AG08395 (cell line): ENCODE measurements at regions not wholly inside any gene's neighbourhood (a gene's known extent, or its start where the extent isn't known, plus 50 kb on each side); places are given as distances from the start of the nearest gene placed in this dataset.

ENCODE experiments used
- DNase-seq: peaks from one replicate; pipeline ENCODE4 v3.0.0; 2012; ENCODE audit warnings: mixed read lengths, low spot score

DNA sequence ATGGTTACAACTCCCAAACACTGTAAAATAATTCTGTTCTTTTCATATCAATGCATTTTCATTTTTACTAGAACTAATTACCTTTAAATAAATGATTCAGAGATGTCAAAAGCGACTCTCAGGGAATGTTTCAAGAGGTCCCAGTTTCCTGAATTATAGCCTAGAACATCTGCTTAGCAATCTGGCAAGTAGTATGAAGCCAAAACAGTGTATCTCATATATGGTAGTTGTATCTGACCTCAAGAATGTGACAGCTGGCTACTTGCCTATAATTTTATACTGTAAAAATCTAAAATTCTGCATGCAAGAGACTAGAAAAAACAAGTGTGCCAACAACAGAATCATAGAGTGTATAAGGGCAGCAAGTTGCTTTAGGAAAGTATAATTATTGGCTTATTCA is 187.7 kb upstream of the POU5F2 start:
- DNase-seq: no peak

DNA sequence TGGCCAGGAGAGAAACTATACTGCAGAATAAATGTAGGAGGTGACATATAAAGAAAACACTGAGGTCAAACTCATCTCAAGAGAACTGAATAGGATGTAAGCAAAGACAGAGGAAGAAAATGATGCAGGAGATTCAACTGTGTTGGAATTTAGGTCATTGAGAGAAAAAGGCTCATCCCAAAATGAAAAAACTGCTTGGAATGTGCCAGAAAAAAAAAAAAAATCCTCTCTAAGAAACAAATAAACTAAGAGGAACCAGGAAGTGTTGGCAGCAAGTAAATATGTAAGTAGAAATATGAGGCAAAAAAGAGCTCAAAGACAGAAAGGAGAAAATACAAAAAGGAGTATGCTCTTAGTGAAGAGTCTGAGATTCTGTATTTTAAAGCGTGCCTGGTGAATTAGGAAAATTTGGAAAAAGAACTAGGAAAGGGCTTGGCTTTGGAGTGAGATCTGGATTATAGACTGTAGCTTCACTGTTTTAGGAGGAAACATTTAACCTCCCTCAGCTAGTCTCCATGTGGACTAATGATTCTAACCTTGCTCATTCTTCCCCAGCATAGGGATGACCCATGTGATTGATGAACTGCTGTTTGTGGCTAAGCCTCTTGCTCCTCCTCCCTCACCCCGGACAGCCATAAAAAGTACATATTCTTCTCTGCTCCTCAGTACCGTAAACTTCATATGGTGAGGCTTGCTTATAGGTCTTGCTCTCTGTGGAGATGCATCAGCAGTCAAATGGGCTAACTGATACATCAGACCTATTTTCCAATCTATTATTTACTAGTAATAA is 185.6 kb upstream of the POU5F2 start:
- peak; percentile 25 for DNase-seq

DNA sequence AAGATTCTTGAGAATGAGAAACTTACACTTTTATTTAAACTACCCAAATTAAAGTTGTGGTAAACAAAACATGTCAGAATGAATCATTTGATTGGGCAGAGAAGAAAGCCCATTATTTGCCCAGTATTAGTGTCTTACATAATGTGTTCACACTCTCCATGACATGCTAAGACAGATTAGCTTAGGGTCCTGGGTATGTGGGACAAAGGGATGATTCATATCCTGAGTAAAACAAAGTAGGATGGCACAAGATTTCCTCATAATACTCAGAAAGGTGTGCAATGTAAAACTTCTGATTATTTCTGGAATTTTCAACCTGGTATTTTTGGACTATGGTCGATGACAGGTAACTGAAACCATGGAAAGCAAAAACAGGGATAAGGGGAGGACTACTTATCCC is 183.9 kb upstream of the POU5F2 start:
- DNase-seq: no peak

DNA sequence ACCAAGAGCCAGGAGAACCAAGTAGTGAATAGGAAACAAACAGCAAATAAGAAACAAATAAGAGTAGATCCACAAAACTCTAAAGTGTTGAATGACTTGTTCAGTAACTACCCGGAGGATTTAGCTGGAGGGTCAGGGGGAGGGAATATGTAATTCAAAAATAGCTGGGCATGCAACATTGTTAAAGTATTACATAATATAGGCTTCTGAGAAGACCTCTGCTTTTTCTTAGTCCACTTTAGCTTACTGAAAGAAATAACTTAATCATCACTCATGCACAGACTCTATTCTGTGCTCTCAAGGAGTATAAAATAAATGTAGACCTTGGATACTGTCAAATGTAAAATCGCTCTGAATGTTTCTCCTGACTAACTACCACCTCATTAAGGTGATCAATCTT is 183.2 kb upstream of the POU5F2 start:
- no peak for DNase-seq

DNA sequence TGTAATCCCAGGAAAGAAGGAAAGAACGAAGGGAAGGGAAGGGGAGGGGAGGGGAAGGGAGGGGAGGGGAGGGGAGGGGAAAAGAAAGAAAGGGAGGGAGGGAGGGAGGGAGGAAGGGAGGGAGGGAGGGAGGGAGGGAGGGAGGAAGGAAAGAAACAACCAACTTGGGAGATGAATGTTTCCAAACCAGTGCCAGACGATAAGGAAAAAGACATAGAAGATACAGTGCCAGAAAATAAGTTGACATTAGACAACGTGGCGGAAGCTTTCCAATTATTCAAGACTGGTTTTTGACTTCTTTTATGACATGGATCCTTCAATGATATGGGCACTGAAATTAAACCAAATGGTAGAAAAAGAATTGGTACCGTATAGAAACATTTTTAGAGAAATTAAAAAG is 181.2 kb upstream of the POU5F2 start:
- DNase-seq: no peak

DNA sequence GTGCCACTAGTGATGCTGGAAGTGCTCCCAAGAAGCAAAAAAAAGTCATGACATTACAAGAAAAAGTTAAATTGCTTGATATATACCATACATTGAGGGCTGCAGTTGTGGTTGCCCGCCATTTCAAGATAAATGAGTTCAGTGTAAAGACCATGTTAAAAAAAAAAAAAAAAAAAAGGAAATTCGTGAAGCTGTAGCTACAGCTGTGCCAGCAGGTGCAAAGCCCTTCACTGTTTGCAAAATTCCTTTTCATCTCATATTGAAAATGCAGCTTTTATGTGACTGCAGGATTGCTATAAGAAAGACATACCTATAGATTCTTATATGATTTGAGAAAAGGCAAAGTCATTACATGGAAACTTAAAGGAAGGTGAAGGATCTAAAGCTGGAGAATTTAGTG is 179.6 kb upstream of the POU5F2 start:
- no peak for DNase-seq

DNA sequence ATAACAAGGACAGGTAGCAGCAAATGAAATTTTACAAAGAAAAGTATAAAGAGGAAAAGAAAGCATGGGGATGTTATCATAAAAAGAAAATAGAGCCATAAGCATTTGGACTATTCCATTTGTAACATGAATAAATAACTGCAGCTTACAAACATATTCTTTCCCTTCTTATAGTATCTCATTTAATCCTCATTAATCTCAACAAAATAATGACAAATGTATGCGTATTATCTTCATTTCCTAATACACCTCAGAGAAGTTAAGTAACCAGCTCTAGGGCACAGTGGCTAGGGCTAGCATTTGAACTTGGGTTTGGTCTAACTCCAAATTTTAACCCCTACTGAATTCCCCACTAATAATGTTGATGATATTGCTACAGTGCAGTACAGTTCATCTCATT is 175.5 kb upstream of the POU5F2 start:
- no peak for DNase-seq

DNA sequence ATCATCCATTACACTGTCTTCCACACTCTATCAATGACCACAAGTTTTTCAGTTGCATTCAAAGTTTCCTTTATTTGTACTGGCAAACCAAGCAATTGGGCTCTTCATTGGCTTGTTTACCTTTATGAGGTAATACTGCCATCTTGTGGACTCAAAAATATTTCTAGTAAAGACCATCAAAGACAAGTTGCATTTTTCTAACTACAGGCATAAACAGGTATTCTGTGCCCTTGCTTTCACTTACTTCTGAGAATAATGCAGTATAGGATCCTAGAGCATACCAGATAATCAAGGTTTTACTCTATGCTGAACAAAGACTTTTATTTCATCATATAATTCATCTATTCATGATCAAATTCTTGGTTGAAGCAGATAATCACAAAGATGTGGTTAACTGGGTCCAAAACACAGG is 173.7 kb upstream of the POU5F2 start:
- DNase-seq: peak; percentile 31

DNA sequence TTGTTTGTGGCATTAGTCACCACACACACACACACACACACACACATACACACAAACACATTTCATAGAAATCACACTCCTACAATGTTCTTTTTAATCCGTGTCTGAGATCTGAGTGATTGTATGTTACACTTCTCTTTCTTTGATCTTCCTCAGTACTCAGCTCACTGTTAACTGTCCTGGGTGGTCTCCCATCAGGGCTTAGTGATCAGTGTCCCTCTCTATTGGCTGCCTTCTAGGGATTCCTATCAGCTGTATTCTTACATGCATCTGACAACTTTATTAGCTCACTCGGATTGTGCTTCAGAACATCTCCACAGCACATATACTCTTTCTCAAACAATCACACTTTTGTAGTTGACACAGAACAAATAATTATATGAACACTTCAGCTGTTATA is 170.2 kb upstream of the POU5F2 start:
- no peak for DNase-seq

DNA sequence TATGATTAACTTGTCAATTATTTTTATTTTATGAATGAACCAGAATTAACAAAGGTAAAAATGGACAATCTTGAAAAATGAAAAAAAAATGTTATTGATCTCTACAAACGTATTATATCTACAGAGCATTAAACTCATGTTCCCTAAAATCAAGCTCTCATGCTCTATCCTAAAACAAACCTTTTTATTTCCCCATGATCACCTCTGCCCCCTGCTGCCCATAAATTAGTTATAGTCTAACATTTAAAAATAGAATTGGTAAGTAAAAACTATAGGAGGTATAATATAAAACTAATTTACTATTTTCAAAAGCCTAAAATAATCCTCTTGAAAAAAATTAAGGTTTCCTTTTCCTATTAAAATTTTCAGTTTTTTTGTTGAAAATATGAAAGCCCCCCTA is 168.0 kb upstream of the POU5F2 start:
- DNase-seq: no peak

DNA sequence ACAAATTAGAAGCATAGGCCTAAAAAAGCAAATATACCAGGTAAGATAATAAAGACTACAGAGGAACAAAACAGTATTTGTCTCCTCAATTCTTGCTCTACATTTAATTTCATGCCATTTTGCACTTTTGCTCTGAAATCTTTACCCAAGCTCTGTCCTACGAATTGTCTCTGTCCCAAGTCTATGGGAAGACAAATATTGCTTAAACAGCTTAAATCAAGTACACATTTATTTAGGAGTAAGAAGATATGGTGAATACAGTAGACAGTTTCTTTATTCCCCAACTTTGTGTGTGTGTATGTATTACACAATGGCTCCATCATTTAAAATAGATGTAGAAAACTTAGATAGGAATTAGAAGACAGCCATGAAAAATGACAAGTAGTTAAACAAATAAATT is 163.5 kb upstream of the POU5F2 start:
- DNase-seq: no peak

DNA sequence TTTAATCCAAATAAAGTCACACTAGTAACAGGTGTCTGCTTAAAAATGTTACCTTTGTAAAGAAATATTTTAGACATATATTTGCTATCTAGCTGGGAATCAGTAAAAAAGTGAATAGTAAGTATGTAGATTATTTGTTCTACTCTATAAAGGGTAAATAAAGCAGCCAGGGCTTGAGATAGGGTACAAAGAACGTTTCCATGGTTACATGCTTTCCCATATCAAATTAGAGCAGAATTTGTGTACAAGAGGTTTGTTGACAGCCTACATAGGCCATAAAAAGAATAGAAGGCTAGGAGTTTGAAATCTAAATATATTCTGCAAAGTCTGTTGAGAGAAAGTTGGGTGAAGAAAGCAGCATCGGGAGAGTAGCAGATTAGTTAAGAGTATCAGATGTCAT is 160.9 kb upstream of the POU5F2 start:
- DNase-seq: no peak

DNA sequence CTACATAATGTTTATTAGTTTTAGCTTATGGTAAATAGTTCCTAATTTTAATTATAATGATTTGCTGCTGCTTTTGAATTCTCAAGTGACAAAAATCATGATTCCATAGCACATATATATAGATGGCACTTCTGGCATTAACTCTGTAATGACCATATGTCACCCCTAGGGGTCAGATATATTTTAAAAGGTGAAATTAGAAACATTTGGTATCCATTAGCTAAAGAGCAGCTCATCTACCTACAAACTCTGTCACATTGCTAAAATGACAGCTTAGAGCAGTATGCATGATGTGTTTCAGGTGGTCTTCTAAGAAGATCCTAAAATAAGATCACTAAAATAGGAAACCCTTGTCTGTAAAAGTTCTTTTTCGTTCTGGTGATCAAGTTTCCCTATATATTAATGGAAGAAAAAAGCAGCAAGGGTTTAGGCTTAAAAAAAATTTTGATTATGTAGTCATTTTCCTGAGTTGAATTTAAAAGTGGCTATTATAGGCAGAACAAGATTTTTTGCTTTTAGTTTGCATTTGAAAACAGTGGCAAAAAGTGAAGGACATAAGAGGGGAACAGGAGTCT is 157.7 kb upstream of the POU5F2 start:
- peak; percentile 3 for DNase-seq

DNA sequence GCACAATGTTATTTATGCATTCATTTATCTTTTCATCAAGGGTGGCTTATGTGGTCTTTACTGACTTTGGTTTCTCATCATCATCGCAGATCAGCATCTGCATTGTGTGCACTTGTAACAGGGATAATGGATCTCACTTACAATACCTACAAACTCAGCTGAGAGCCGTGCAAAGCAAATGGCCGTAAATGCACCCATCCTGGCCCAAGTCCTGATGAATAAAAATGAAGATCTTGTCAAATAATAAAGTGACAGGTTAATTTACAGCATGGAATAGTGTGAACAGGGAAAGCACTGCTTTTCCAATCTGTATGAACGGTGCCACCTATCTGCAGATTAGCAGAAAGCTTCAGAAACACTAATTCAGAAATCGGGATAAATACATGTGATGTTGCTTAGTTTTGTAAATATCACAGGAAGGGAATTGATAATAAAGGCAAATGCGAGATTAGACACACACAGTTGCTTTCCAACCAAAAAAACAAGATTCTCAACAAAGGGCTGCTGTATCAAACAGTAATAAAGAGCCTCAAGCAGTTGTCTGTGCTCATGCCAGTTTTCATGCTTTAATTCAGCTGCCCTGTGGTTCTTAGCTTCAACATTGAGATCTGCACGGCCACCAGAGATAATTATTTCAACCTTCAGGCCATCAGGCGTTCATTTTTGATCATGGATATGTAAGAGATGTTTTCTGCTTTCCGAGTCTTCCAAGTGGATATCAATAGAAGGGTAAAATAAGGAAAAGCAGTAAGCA is 153.4 kb upstream of the POU5F2 start:
- DNase-seq: no peak

DNA sequence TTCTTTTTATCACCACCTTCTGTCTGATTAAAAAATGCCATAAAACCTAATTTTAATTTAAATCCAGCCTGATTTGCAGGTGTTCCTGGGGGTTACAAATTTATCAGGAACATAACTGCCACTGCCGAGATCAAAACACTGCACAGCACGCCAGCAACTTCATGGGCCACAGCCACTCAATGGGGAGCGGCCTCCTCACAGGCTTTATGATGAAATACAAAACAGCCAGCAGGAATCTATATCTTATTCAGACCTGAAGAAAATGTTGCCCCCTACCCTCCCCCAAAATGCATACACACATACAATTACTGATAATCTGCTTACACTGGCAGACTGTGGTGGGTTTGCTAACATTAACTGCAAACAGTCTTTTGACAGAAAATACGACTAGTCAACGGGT is 151.7 kb upstream of the POU5F2 start:
- DNase-seq: no peak

DNA sequence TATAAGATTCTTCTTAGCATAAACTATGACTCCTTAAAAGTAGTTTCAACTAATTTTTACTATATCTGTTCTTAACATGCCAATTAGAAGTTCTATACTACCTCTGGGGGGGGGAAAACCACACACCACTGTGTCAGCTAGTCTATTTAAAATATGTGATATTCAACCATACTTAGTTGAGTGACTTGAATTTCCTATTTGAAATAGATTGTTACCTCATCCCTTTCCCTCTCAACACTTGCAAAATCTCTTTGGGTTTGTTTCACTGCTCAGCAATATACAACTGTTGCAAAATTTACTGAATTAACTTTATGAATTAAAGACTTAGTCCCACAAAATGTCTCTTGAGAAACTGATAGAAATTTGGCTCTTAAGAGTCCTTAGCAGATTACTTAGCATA is 151.1 kb upstream of the POU5F2 start:
- no peak for DNase-seq

DNA sequence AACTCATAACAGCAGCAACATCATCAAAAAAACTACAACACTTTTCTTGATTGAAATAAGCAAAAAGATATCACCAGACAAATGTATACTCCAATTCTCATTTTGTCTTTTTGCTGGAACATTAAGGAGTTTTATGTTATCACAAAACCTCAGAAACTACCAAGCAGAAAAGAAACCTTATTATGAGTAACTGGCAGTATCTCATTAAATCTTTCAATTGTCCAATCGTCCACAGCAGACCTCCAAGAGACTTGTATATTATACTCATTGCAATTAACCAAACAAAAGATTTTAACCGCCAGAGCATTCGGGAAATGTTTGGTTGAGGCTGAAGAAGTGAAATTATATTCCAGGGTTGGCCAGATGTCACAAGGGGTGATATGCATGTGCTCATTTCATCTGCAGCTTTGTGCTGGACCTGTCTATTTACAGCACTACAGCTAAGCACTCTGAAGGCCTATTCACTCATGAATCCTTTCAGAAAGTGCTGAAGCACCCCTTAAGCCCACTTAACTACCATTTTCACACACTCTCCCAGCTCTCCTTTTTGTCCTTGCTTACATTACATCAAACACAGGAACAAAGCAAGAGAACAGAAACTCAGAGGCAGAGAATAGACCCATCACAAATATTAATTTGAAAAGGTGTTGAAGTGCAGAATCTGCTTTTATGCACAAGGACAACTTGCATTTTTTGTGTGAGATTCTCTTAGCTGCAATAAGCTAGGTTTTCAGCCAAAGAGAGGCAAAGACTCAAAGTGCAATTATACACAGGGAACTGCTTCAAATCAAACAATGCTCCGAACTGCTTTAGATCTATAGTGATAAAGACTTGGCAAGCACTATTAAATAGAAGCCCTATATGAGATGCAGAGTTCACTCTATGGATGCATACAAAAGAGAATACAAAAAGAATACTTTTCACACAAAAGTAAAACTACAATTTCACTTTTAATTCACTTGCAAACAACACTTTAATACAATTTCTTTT is 150.4 kb upstream of the POU5F2 start:
- no peak for DNase-seq

DNA sequence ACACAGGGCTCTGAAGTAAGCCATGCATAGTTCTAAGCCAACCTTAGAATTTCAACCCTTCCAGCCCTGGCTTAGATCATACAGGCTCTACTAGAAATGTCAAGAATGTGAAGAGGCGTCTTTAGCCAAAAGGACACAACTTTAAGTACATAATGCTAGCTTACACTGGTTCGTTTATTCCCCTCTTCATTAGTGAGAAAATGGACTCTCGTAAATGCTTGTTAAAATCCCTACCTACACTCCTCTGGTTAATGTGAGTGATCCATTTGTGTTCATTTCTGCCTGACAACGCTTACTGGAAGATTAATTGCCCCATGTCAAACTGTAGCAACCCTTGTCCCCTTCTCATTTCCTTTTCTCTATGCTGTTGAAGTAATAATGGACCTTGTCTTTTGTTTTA is 149.3 kb upstream of the POU5F2 start:
- no peak for DNase-seq

DNA sequence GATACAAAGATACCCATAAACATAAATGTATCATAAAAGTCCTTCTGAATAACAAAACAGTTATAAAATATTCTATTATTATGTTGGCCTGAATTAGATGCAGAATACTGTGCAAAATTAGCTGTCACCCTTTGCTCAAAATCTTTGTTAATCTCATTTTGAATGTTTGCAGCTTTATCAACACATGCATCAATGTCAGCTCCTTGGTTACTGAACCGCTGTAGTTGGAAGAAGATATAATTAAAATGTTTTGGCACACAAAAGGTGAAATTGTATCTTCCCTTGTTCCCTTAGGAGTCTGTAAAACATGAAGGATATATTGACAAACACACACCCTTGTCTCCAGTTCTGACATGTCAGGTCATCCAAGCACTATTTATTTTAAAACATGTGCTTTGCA is 146.3 kb upstream of the POU5F2 start:
- DNase-seq: no peak

DNA sequence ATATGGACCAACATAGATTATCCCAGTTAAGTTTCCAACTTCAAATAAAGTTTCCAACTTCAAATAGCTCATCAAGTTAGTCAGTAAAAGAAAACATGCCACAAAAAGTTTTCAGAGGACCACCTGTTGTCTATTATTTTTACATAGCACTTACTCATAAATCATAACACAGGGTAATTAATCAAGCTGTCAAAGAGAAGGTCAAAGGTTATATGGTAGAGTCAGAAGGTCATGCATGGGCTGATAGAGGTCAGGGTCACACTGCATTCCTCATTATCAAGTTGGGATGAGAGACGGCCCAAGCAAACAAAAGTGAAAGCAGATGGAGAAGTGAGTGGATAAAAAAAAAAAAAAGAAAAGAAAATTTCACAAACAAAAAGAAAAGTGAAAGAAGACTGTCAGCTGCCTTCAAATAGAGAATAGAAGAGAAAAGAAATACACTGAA is 145.5 kb upstream of the POU5F2 start:
- DNase-seq: no peak

DNA sequence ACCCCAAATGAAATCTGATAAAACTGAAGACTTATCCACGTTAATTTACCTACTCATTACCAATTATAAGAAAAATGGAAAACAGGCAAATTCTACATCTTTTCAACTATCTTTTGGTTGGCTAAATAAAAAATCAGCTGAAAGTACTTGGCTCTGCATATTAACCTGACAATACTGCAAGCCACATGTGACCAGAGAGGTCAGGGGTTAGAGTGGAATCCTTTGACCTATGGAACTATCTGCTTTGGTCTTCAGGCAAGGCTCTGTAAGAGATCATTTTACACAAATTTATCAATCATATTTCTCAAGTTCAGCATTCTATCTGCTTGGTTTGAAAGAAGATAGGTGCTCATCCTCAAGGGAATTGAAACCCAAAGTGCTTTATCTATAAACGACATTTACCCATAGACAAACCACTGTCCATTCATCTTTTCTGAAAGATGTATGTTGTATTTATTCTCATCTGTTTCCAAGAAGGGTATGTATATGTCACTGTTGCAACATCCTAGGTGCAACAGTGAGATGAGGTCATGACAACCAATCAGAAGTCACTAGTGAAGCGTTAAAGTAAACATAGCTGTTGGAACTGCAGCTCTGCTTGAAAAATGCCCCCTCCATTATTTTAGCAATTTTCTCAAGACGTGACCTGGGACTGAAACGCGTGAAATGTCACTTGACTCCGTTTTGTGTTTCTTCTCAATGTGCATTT is 144.9 kb upstream of the POU5F2 start:
- DNase-seq: no peak
